GM19240 (cell line): ENCODE measurements at regions not wholly inside any gene's neighbourhood (a gene's known extent, or its start where the extent isn't known, plus 50 kb on each side); places are given as distances from the start of the nearest gene placed in this dataset.
"Not testable (repeated sequence)": the region's sequence is repeated elsewhere in the genome, so short reads cannot be mapped to it uniquely, and the experiment has no call there.

Experiments used
- DNase-seq: peaks from one replicate; pipeline ENCODE4 v3.0.0; 2011; ENCODE audit warnings: low spot score; ENCODE audit not compliant: insufficient read length

- no peak for DNase-seq
Observed at GRCh38 chr10:3350617-3351258, 178.2 kb upstream of the PITRM1 start.

DNA sequence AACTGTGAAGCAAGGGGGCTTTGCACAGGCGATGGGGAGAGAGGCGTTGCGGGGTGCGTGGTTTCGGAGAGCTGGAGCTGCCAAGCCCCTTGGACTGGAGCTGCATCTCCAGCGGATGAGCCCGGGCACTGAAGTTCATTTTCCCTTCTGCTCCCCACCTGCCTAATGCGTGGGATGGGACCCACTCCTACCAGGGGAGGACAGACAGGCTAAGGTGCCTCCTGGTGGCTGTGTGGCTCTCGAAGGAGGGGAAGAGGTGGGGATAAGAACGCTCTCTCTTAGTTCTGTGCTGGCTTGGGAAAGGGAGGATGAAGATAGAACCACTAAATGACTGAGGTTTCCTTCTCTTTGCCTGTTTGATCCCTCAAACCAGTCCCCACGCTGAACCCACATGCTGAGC lies 177.6 kb upstream of the PITRM1 start:
- no peak for DNase-seq

DNA sequence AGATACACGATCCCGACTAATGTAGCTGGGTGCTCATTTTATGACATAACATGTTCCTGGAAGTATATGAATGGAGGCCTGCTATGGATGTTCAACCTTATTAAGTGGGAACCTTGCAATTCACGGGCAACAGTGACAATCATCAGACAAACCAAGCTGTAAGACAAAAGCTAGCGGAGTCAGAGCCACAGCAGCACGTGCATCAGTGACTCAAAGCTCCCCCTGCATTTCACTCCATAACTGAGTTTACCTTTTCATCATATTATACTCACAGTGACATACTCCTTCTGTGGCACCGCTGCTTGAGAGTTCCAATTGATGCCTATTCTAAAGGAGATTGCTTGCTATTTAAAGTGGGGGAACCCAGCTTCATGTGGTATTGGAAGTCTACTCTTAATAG lies 176.0 kb upstream of the PITRM1 start:
- no peak for DNase-seq

DNA sequence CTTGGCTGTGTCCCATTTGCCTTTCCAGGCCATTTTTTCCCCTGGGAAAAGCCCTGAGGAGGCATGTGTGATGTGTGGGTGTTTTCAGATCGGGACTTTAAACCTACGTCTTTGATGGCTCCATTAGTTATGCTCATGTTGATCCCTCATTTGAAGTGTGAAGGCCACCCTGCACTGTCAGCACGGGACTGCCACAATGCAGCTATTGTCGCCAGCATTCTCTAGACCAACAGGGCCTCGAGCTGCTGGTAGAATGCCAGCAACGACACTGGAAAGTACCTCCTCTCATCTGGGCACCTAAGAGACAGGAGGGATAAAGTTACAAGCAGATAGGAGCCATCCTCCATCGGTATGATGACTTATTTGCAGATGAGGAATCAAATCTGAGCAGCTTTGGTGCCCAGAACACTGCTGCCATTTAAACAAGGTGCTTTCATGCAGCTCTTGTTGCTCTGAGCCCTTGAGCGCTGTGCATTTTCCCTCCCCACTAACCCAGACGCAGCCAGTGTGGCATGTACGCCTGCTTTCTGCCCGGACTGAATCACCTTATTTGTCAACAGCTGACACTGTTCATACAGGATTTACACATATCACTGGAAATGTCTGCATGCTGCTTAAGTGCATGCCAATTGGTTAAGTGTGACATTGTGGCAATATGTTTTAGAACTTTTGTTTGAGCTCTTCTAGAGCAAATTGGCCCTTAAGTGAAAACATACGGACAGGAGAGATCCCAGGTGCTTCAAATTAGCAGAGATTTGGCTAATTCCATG lies 175.0 kb upstream of the PITRM1 start:
- no peak for DNase-seq

DNA sequence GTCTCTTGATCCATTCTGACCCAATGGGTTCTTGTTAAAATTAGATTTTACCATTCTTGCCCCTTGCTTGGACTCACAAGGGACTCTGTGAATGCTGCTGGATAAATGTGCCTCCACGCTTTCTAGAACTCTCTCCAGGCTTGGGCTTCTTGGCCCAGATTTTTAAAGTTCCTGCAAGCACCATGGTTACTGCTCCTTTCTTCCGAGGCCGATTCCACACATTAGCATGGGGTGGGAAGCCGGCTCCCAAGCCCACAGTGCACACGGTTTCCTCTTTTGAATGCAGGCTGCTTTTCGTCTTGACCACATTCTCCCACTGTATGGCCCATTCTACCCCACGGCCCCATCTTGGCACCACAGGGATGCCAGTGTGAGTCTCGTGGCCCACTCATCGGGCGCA lies 174.3 kb upstream of the PITRM1 start:
- DNase-seq: no peak

DNA sequence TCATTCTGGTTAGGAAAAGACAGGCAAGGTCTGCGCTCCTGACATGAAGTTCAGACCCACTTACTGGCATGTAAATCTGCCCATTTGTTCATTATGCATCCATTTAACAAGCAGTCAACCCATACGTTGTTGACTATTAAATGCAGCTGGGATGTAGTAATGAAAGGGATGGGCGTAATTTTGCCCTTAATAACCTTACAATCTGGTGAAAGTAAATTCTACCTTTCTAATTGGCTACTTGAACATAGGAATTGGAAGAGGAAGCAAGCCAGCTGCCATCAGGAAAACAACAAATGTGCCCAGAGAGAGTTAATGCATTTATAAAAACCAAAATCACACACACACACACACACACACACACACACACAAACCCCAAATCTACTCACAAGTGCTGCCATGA lies 170.2 kb upstream of the PITRM1 start:
- no peak for DNase-seq

GRCh38 chr10:3340127-3340730 lies 167.6 kb upstream of the PITRM1 start:
- DNase-seq: no peak

DNA sequence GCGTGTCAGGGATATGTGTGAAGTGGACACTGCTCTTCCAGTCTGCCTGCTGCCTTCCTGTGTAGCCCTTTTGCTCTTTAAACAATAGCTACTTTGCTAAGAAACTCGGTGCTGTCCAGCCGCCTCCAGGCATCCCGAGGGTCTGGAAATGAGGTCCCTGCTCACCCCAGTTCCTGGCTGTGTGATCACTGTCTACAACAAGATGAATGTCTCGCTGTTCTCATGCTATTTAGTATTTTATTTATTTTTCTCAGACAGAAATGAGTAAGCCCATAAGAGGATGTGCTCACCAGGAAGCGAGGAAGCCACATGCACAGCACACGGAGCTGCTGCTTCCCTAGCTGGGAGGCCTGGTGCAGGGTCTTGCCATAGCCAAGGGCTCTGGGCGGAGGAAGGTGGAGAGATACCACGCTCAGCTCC lies 167.0 kb upstream of the PITRM1 start:
- no peak for DNase-seq

GRCh38 chr10:3339121-3339520 lies 166.5 kb upstream of the PITRM1 start:
- no peak for DNase-seq

DNA sequence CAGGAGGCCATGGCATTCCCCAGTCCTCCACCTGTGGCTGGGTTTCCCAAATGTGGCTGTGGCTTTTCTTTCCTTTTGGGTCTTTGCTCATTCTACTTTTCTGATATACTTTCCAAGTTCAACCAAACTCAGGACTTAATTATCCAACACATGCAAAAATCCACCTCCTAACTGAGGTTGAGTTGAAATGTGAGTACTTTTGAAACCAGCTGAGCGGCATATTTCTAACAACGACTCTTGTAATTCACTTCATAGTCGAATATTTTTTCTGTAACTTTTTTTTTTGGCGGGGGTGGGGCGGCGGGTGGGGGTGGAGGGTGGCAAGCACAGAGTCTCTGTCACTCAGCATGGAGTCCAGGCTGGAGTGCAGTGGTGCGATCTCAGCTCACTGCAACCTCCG lies 165.2 kb upstream of the PITRM1 start:
- DNase-seq: no peak

DNA sequence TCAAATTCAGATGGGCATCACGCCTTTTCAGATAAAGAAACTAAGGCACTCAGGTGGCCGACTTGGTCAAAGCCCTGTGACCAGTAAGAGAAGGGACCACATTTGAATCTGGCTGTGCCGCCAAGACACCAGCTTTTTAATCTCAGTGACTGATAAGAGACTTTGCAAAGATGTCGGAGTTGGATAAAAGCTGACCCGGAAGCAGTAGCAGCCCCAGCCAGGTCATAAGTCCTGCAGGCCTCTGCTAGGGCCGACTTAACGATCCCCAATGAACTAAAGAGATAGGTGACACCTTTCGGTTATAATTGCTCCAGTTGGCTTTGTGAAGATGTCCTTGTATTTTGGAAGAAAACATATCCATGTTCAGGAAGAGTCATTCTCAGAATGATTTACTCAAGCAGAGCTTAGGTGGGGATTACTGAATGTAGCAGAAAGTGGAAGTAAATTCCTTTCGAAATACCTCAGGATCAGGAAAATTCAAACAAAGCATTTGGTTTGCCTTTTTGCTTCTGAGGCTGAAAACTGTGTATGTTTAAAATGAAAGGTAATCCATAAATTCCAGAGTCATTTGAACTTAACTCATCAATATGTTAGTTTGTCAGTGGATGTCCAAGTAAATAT lies 164.2 kb upstream of the PITRM1 start:
- no peak for DNase-seq

DNA sequence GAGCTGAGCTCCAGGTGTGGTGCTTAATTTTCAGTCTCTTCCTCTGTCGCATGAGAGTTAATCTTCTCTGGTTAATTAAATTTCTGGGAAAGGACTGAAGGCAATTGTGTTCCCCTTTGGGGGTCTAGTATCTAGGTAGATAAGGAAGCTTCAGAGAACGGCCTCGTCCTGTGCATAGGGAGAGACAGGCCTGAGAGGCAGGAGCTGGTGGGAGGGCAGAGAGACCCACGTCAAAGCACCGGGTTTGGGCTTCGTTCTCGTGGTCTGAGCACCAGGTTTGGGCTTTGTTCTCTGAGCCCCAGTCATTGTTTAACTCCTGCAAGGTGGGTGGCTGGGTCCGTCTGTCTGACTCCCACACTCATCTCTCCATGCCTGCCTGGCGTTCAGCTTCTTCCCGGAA lies 160.8 kb upstream of the PITRM1 start:
- DNase-seq: no peak

- no peak for DNase-seq
Observed at GRCh38 chr10:3331690-3332230, 159.2 kb upstream of the PITRM1 start.

- no peak for DNase-seq
Observed at GRCh38 chr10:3331187-3331586, 158.6 kb upstream of the PITRM1 start.

- DNase-seq: no peak
Observed at GRCh38 chr10:3330663-3331062, 158.1 kb upstream of the PITRM1 start.

DNA sequence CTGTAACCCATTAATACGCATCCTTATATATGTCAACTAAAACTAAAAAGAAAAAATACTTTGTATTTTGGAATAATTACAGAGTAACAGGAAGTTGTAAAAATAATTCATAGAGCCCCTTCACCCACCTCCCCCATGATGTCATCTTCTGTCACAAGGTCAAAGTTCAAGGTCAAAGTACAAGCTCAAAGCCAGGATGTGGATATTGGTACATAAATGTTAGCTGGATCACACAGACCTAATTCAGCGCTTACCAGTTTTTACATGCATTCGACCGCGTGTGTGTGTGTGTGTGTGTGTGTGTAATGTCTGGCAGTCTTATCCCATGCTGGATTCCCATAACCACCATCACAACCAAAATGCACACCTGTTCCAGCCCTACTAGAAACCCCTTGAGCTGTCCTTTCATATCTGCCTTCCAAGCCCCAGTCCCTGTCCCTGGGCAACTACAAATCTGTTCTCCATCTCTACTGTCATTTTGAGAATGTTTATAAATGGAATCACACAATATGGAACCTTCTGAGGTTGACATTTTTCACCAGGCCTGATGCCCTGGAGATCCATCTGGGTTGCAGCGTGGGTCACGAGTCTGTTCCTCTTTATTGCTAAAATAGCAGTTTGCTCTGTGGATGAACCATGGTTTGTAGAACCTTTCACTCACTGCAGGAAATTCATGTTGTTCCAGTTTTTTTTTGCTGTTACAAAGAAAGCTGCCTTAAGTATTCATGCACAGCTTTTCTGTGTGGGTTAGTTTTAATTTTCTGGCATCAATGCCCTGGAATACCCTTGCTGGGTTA lies 153.6 kb upstream of the PITRM1 start:
- no peak for DNase-seq

DNA sequence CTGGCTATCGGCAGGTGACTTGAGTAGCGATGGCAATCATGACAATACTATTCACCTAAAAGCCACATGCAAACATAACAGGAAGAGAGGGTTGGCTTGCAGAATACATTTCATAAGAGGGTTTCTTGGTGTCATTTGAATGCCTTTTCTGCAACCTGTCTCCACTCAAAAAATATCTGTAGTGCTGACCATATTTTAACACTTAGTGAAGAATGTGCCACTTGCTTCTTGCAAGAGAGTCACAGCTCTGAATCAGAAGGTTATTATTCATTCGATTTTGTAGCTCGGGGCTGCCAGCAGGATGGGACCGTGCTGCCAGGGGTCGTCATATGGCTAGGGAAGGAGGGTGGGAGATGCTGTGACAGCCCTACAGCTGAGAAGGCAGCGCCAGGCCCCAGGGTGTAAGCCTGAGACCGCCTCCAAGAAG lies 152.0 kb upstream of the PITRM1 start:
- no peak for DNase-seq

DNA sequence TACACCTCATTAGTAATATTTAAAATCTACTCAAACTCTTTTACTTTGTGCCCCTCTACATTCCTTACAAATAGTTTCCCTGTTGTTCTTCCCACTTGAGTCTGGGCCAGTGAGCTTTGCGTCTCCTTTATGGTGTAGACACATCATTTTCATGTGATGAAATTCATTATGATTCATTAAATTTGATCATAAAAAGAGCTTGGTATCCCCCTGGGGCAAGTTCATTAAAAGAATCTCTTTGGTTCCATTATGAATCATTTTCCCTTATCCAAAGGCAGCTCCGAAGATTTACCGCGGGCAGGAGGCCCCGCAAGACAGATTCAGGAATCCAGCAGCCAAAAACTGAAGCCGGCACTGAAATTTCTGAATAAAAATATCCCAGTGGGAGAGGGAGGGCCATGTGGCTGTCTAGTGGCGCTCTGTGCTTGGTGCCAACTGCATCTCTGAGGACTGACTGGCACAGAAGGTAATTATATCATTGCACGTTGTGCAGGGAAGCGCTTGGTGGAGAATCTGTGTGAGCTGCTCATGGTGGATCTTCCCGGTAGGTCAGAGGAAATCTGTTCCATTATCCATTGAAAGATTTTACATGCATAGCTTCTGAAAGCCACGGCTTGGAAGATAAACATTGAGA lies 151.4 kb upstream of the PITRM1 start:
- no peak for DNase-seq

GRCh38 chr10:3321123-3321522 lies 148.5 kb upstream of the PITRM1 start:
- no peak for DNase-seq

GRCh38 chr10:3319811-3320226 lies 147.2 kb upstream of the PITRM1 start:
- no peak for DNase-seq

GRCh38 chr10:3318480-3318807 lies 145.9 kb upstream of the PITRM1 start:
- DNase-seq: not testable (repeated sequence)
